HG03064 (cell line): ENCODE measurements at regions not wholly inside any gene's neighbourhood (a gene's known extent, or its start where the extent isn't known, plus 50 kb on each side); places are given as distances from the start of the nearest gene placed in this dataset.

Experiments
- ATAC-seq: cut with Tn5 transposase; IDR thresholded peaks from one replicate; pipeline ENCODE4 v1.9.1; 2021; ENCODE audit warnings: low read depth; ENCODE audit not compliant: unreplicated experiment

GRCh38 chr4:180827232-180828009 is 1415.8 kb upstream of the TENM3 start:
- ATAC-seq, result no peak

- ATAC-seq, result no peak
Observed at GRCh38 chr4:180828455-180829018, 1414.7 kb upstream of the TENM3 start.

- no peak for ATAC-seq
Observed at GRCh38 chr4:180832073-180832472, 1411.1 kb upstream of the TENM3 start.

- ATAC-seq, result no peak
Observed at GRCh38 chr4:180840142-180840541, 1403.1 kb upstream of the TENM3 start.

GRCh38 chr4:180850318-180850940 is 1392.8 kb upstream of the TENM3 start:
- no peak for ATAC-seq

- ATAC-seq, result no peak
Observed at GRCh38 chr4:180852738-180853137, 1390.5 kb upstream of the TENM3 start.

GRCh38 chr4:180855184-180855583 is 1388.0 kb upstream of the TENM3 start:
- ATAC-seq, result no peak

- no peak for ATAC-seq
Observed at GRCh38 chr4:180860089-180860720, 1383.0 kb upstream of the TENM3 start.

GRCh38 chr4:180861651-180862050 is 1381.6 kb upstream of the TENM3 start:
- ATAC-seq, result no peak

GRCh38 chr4:180866933-180867643 is 1376.1 kb upstream of the TENM3 start:
- ATAC-seq, result no peak

- no peak for ATAC-seq
Observed at GRCh38 chr4:180870623-180871022, 1372.6 kb upstream of the TENM3 start.

GRCh38 chr4:180898305-180898704 is 1344.9 kb upstream of the TENM3 start:
- ATAC-seq, result no peak

GRCh38 chr4:180900781-180901180 is 1342.4 kb upstream of the TENM3 start:
- ATAC-seq, result no peak

GRCh38 chr4:180909279-180909678 is 1333.9 kb upstream of the TENM3 start:
- no peak for ATAC-seq

GRCh38 chr4:180913750-180914149 is 1329.5 kb upstream of the TENM3 start:
- ATAC-seq, result no peak

- ATAC-seq, result no peak
Observed at GRCh38 chr4:180923486-180923885, 1319.7 kb upstream of the TENM3 start.

GRCh38 chr4:180925805-180926204 is 1317.4 kb upstream of the TENM3 start:
- no peak for ATAC-seq

- ATAC-seq, result no peak
Observed at GRCh38 chr4:180926277-180926676, 1316.9 kb upstream of the TENM3 start.

GRCh38 chr4:180932370-180933001 is 1310.7 kb upstream of the TENM3 start:
- ATAC-seq, result no peak

GRCh38 chr4:180937083-180937482 is 1306.1 kb upstream of the TENM3 start:
- ATAC-seq, result no peak
